Left lung (tissue), 4 donors: ENCODE measurements at regions not wholly inside any gene's neighbourhood (a gene's known extent, or its start where the extent isn't known, plus 50 kb on each side); places are given as distances from the start of the nearest gene placed in this dataset.

Experiments used
- ATAC-seq: fragments of 200-7000 bp; cut with Tn5 transposase; one replicate; pipeline ENCODE4 v1.9.1; 2020; ENCODE audit warnings: moderate library complexity
- DNase-seq, 4 donors: peaks; one replicate each; pipeline ENCODE4 v3.0.0-alpha.2; 2013 to 2020
- H3K27ac ChIP-seq, 2 donors: fragments of 200-600 bp; sonication (generic) in 1 of 2; one replicate each; pipeline versions ENCODE4 v1.5.0 to v1.8.0; 2020 to 2021
- H3K27me3 ChIP-seq, 2 donors: fragments of 200-600 bp; sonication (generic) in 1 of 2; one replicate each; pipeline versions ENCODE4 v1.5.0 to v1.8.0; 2020 to 2021
- H3K36me3 ChIP-seq, 2 donors: fragments of 200-600 bp; sonication (generic) in 1 of 2; one replicate each; pipeline versions ENCODE4 v1.5.0 to v1.8.0; 2020 to 2021
- H3K4me1 ChIP-seq, 2 donors: fragments of 200-600 bp; one replicate each; pipeline ENCODE4 v1.8.0; 2021
- H3K4me3 ChIP-seq, 2 donors: fragments of 200-600 bp; sonication (generic) in 1 of 2; one replicate each; pipeline versions ENCODE4 v1.5.0 to v1.8.0; 2020 to 2021; ENCODE audit warnings: mild to moderate bottlenecking in 1 of 2
- H3K9me3 ChIP-seq, 2 donors: fragments of 200-600 bp; sonication (generic) in 1 of 2; one replicate each; pipeline versions ENCODE4 v1.5.0 to v1.8.0; 2020 to 2021
- CTCF ChIP-seq, 2 donors: fragments of 200-600 bp; sonication (generic) in 1 of 2; IDR thresholded peaks; one replicate each; pipeline versions ENCODE4 v1.5.0 to v1.8.0; 2021; ENCODE audit warnings: antibody characterized with exemption in 2 of 2
- intact Hi-C, 2 donors: fragments of 100-400 bp; cut with DNase I; formaldehyde crosslinking; loops; one replicate each; pipeline versions ENCODE4 v1.11.2 to v1.14.2; 2022
- donor health status: DM: no; HTN: yes; CAD: no.
- donor health status: DM: no; HTN: no; CAD: no.

GRCh38 chr2:41865263-41865662 is 182.6 kb upstream of the PKDCC start:
- Histone ChIP-seq H3K4me1 (no peaks in the 10 kb centered on the region), H3K27me3 (no peaks in the 10 kb centered on the region), H3K27ac (no peak overlapping the region), H3K36me3 (no peaks in the 10 kb centered on the region), H3K9me3 (no peaks in the 10 kb centered on the region), H3K4me3 (no peak overlapping the region)
- ATAC-seq (no peak), DNase-seq (no peak)
- intact Hi-C loops: loop anchor here in 1 of 2 donors (5.0 kb wide), 1 partner anchor 222 kb away; no protein-coding TSS in a partner anchor
- TF ChIP-seq CTCF (IDR thresholded peaks at IDR 0.05): no peak

- intact Hi-C loops: loop anchor here in 1 of 2 donors (5.0 kb wide), 1 partner anchor 220 kb away; no protein-coding TSS in a partner anchor
- no peaks in the 10 kb centered on the region for H3K36me3 ChIP-seq
Measured at GRCh38 chr2:41867553-41867952, 180.3 kb upstream of the PKDCC start.

GRCh38 chr2:41869542-41870264 is 178.1 kb upstream of the PKDCC start:
- Histone ChIP-seq H3K27me3 (no peaks in the 10 kb centered on the region), H3K36me3 (no peaks in the 10 kb centered on the region), H3K4me1 (no peaks in the 10 kb centered on the region), H3K27ac (no peak overlapping the region), H3K9me3 (no peaks in the 10 kb centered on the region), H3K4me3 (no peak overlapping the region)
- intact Hi-C loops: loop anchor here in 1 of 2 donors (5.0 kb wide), 1 partner anchor 218 kb away; no protein-coding TSS in a partner anchor
- peak; percentile 75 to 78 for TF ChIP-seq CTCF (IDR thresholded peaks at IDR 0.05)
- DNase-seq: peak; percentile 57 to 89 (median 78)
- ATAC-seq: peak; percentile 91

More at GRCh38 chr2:41867553-41867952, 180.3 kb upstream of the PKDCC start:
- Histone ChIP-seq H3K9me3 (no peaks in the 10 kb centered on the region), H3K27ac (no peak overlapping the region), H3K27me3 (no peaks in the 10 kb centered on the region), H3K4me1 (no peaks in the 10 kb centered on the region), H3K4me3 (no peak overlapping the region)
- no peak for TF ChIP-seq CTCF (IDR thresholded peaks at IDR 0.05)
- no peak for ATAC-seq
- DNase-seq: no peak

GRCh38 chr2:41870265-41870585 is 177.6 kb upstream of the PKDCC start:
- intact Hi-C loops: no loop called here
- ATAC-seq: no peak
- H3K4me3 ChIP-seq: no peak overlapping the region
- no peaks in the 10 kb centered on the region for H3K9me3 ChIP-seq
- no peaks in the 10 kb centered on the region for H3K36me3 ChIP-seq
- no peaks in the 10 kb centered on the region for H3K27me3 ChIP-seq
- DNase-seq: no peak
- no peak for TF ChIP-seq CTCF (IDR thresholded peaks at IDR 0.05)
- no peak overlapping the region for H3K27ac ChIP-seq
- H3K4me1 ChIP-seq: no peaks in the 10 kb centered on the region

- no peaks in the 10 kb centered on the region for H3K36me3 ChIP-seq
- H3K4me1 ChIP-seq: no peaks in the 10 kb centered on the region
- H3K27me3 ChIP-seq: no peaks in the 10 kb centered on the region
- no peak overlapping the region for H3K27ac ChIP-seq
- H3K4me3 ChIP-seq: no peak overlapping the region
- no peaks in the 10 kb centered on the region for H3K9me3 ChIP-seq
- ATAC-seq: no peak
- DNase-seq: peak in 1 of 4 donors; percentile 40
- intact Hi-C loops: no loop called here
- no peak for TF ChIP-seq CTCF (IDR thresholded peaks at IDR 0.05)
Measured at GRCh38 chr2:41871080-41871479, 176.7 kb upstream of the PKDCC start.
